HG02798 (cell line): ENCODE measurements at regions not wholly inside any gene's neighbourhood (a gene's known extent, or its start where the extent isn't known, plus 50 kb on each side); places are given as distances from the start of the nearest gene placed in this dataset.
"Not testable (repeated sequence)": the region's sequence is repeated elsewhere in the genome, so short reads cannot be mapped to it uniquely, and the experiment has no call there.

Source experiments
- ATAC-seq: cut with Tn5 transposase; IDR thresholded peaks from one replicate; pipeline ENCODE4 v1.9.1; 2021; ENCODE audit warnings: mild to moderate bottlenecking; ENCODE audit not compliant: unreplicated experiment, poor library complexity

DNA sequence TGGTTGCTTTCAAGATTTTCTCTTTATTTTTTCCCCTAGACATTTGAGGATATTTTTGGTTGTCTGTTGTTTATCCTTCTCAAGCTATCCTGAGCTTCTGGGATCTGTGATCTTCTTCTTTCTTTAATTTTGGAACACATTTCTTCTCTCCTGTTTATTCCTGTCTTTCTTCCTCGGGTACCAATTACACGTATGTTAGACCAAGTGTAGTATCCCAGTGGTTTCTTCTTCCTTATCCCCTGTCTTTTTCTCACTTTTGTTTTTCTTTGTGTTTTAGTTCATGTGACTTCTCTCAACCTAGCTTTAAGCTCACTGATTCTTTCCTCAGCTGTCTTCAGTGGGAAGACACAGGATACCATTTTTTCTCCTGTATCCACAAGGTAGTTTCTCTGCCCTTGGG is 120.0 kb downstream of the GALR1 start:
- no peak for ATAC-seq

DNA sequence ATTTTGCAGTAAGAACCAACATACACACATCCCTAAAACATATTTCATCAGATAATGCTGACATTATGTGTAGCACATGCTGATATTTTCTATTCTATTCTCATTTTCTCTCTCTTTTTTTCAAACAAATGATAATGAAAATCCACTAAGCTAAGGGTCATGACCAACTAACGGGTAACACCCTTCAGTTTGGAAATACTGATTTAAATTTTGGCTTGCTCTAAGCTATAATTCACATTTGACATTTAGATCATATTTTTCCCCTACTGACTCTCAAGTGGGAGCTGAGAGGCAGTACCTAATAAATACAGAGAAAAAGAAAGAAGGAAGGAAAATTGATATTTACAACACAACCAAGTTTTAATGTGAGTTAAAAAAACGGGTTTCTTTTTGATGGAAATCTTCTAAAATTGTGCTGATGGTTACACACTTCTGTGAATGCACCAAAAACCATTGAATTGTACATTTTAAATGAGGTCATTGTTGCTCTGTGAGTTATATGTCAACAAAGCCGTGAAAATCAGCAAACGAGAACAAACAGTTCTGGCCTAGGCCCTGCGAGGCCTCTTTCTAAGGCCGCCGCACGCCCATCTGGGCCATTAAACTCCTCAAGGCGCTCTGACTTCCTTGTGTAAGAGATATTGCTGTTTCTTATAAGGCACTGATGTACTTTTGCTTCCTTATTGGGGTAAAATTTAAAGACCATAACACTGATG is 124.2 kb downstream of the GALR1 start:
- ATAC-seq = no peak

DNA sequence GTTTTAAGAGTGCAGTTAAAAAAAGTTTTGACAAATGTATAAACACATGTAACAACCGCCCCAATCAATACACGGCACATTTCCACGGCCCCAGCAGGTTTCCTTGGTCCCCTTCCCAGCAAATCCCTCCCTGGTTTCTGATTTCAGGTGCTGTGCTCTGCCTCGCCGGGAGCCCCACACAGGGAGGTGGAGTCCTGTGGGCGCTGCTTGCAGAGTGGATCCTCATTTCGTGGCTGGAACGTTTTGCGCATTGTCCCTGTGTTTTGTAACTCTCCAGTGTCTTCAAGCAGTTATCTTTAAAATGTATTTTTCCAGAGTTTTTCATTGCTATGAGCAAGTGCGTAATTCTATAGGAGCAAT is 124.8 kb downstream of the GALR1 start:
- ATAC-seq = no peak

DNA sequence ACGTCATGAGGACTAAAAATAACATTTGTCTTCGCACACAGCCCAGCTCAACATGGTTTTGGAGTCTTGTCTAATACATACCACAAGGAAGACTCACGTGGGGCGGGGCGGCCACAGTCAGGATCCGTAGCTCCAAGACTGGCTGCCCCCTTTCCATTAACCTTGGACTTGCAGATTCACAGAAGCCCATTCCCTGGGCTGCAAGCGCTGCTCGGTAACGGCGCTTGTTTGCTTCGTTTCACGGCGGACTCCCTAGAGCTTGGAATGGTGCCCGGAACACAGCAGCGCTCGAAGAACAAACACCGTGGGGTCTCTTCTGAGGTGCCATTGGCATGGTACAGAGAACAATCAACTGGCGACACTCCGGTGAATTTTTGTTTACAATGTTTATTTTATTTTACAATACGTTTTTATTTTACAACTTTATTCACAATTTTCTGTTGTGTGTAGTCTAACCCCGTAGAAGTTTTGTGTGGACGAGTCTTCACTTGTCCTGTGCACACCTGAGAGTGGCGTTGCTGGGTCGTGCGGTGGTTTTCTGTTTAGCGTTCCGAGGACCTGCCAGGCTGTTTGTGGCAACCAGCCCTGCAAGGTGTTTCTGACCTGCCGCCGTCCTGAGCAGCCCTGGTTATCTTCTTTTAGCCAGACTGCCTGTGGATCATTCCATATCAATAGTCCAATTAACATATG is 126.5 kb downstream of the GALR1 start:
- no peak for ATAC-seq

DNA sequence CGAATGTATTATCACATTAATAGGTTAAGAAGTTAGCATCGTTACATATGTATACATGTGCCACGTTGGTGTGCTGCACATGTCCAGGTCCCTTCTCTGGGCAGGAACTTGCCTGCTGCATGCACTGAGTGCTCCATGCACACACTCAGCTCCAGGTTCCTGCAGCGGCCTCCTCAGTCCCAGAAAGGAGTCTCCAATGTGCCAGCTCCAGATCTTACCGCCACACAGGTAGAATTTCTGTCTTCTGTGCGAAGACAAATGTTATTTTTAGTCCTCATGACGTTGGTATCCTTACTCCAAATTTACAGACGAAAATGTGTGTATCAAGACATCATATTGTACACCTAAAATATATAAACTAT is 127.1 kb downstream of the GALR1 start:
- ATAC-seq = no peak

DNA sequence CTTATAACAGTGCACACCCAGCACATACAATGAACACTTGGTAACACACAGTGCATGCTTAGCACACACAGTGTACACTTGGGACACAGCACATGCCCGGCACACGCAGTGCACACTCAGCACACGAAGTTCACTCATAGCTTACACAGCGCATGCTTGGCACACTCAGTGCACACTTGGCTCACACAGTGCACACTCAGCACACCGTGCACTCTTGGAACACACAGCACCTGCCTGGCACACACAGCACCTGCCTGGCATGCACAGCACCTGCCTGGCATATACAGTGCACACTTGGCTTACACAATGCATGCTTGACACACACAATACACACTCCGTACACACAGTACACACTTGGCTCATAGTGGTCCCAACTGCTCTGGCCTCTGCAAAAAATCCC is 128.2 kb downstream of the GALR1 start:
- ATAC-seq = no peak

DNA sequence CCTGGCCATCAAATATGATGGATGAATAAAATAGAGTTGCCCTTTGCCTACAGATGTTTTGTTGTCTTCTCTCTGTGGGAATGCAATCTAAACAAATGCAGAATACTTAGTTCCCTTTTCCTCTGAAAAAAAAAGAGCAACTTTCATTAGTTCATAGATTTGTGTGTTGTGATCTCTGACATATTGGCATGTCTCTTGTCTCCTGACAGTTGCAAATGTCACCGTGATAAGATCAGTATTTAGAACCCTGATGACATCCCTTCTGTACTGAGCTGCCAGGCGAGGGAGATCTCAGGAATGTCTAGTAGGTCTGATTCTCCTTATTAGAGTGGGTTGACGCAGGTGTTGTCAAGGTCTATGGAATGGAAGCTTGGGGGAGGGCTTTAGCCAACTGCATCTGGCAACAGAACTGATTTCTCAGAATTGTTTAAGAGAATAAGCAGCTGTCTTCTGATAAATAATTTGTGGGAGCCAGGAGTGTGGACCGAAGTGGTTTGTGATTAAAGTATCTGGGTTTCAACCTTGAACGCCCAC is 130.4 kb downstream of the GALR1 start:
- ATAC-seq = no peak

DNA sequence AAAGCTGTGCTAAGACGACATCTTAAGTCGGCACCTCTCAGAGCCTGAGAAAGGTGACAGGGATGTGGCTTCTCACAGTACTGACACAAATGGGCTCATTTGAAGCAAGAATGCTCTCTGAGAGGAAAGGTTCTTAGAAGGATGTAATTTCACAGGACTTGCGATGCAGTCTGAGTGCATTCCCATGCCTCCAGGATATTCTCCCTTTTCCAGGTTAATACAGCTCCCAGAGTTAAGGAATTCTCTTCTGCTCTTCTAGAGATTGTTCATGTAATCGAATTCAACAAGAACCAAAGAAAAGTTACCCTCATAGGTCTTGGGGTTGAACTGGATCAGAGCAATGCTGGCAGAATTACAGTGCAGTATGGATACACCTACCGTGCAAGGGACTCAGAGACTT is 131.0 kb downstream of the GALR1 start:
- no peak for ATAC-seq

DNA sequence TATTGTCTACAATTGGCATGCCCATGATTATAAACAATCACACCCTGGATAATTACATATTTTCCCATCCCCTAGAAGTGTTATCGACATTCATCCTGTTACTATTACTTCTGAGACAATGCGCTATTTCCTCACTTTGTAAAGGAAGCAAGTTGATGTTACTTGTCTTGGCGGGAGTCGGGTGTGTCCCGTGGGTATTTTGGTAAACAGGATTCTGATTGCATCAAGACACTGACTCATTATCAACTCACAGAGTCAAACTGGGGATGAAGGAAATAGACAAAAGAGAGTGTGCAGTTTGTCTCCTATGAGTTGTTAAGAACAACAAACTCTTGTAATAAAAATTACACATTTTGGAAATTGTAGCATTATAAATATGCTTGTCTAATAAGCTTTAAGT is 142.7 kb downstream of the GALR1 start:
- ATAC-seq = no peak

DNA sequence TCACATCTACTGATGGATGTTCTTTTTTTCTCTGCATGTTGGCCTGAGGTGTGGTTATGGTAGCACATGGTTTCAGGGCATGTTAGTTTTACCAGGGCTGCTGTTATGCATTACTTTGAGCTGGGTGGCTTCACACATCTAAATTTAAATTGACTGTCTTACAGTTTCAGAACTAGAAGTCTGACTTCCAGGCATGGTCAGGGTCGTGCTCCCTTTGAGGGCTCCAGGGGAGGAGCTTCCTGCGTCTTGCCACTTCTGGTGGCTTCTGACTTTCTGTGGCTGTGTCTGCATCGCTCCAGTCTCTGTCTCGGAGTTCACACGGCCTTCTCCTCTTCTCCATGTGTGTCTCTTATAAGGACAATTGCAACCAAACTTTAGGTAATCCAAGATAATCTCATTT is 143.9 kb downstream of the GALR1 start:
- no peak for ATAC-seq

DNA sequence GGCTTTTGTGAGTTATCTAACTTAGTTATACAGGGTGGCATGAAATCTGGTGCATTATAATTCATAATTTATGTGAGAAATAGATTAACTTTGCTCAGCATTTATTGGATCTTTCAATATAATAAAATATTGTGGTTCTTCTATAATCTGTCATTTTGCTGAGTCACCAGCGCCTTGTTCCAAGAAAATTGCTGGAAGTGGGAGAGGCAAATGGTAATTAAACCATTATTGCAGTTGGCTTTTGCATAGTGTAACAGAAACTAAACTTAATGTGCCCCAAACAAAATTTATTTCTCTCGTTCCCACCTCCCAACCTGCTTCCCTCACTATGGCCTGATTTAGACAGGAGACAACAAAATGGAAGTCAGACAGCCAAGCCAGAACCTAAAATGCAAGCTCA is 146.3 kb downstream of the GALR1 start:
- ATAC-seq = no peak

DNA sequence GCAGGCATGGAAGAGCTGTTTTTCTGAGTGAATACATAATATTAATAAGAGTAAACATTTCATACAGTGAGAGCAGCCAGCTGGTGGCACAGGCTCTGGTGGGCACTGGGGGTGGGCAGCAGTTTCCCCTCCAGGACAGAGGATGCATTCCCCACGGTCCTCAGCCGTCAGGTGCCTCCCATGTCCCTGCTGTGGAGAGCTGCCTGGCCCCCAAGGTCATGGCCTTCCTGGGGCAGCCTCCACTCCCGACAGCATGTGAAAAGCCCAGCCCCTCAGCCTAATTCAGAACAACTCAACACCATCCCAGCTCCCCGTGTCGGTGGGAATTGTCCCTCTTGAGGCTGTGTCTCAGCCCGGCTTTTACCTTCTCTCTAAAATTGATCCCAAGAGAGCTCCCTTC is 147.4 kb downstream of the GALR1 start:
- ATAC-seq = no peak

DNA sequence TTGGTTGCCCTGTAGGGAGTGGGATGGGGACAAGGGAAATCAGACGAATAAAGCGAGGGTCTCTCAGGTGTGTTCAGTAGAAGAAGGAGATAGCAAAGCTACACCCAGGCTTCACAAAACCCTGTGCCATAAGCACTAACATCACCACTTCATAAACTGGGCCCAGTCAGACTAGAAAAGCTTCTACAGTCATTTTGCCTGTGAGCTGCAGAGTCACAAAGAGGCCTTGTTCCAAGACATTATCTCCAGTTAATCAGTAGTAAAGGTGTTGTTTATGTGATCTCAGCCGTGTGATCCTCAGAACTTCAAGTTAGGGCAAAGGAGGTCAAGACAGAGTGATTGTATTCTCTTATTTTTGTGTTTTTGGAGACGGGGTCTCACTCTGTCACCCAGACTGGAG is 148.0 kb downstream of the GALR1 start:
- ATAC-seq = no peak

DNA sequence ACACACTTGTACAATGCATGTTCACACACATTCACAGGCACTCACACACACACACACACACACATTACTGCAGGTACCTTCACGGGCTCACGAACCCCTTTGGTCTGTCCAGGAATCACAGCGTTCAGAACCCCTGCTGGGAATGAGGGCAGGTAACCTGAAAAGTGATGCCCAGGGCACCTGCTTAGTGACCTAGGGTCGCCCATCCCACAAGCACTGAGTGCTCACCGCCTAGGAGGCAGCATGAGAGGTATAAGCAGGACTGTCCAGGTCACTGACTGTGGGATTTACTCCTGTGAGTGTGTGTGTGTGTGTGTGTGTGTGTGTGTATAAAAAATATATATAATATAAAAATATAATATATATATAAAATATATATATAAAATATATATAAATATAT is 150.9 kb downstream of the GALR1 start:
- no peak for ATAC-seq

DNA sequence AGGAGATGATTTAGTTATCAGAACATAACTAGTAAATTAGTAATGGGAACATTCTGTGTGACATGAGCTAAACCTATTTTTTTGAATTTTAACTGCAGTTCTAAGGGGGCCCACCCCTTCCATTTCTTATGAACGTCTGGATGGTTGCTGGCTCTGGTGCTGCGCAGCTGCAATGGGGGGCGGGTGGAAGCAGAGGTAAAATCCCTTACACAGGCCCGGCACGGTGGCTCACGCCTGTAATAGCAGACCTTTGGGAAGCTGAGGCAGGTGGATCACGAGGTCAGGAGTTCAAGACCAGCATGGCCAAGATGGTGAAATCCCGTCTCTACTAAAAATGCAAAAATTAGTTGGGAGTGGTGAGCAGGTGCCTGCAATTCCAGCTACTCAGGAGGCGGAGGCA is 151.5 kb downstream of the GALR1 start:
- no peak for ATAC-seq

DNA sequence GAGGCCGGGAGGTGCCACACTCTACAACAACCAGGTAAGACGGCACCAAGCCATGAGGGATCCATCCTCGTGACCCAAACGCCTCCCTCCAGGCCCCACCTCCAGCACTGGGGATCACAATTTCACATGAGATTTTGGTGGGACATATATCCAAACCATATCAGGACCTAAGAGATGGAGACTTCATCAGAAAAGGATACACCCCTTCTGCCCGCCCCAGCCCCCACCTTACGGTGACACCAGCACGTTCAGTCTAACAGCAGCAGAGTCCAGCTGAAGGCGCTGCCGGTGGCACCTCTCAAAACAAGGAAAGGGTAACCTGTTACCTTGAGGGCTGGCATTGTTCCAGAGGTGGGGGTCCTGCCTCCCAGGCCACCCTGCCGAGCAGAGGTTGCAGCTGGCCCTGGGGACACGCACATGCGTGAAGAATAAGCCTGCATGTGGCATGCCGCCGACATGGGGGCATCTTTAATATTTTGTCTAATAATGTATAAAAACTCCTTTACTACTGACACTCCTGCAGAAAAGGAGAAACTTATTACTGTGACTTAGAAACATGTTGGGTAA is 154.4 kb downstream of the GALR1 start:
- no peak for ATAC-seq

DNA sequence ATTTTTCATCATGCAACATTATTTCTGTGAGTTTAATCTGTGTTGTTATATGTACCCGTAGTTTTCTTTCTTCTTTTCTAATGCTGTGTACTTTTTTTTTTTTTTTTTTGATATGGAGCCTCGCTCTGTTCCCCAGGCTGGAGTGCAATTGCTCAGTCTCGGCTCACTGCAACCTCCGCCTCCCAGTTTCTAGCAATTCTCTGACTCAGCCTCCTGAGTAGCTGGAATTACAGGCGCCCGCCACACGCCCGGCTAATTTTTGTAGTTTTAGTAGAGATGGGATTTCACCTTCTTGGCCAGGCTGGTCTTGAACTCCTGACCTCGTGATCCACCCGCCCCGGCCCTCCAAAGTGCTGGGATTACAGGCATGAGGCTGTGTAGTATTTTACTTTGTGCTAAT is 155.4 kb downstream of the GALR1 start:
- ATAC-seq = no peak

DNA sequence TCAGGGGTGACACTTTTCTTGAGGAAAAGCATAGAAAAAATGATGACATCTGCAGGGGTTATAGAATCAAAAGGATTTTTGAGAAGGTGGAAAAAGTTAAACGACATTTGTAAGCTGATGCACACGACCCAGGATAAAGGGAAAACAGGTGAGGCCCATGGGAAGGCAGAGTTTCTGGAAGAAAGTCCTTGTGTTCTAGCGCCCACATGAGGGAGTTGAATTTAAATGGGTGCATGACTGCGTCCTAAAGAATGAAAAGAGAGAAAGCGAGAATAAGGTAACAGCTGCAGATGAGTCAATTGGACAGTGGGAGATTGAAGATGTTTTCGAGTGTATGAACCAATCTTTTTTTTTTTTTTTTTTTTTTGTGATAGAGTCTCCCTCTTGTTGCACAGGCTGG is 158.1 kb downstream of the GALR1 start:
- ATAC-seq = no peak

DNA sequence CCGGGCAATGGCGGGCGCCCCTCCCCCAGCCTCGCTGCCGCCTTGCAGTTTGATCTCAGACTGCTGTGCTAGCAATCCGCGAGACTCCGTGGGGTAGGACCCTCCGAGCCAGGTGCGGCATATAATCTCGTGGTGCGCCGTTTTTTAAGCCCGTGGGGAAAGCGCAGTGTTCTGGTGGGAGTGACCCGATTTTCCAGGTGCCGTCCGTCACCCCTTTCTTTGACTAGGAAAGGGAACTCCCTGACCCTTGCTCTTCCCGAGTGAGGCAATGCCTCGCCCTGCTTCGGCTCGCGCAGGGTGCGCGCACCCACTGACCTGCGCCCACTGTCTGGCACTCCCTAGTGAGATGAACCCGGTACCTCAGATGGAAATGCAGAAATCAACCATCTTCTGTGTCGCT is 171.9 kb downstream of the GALR1 start:
- ATAC-seq = not testable (repeated sequence)

DNA sequence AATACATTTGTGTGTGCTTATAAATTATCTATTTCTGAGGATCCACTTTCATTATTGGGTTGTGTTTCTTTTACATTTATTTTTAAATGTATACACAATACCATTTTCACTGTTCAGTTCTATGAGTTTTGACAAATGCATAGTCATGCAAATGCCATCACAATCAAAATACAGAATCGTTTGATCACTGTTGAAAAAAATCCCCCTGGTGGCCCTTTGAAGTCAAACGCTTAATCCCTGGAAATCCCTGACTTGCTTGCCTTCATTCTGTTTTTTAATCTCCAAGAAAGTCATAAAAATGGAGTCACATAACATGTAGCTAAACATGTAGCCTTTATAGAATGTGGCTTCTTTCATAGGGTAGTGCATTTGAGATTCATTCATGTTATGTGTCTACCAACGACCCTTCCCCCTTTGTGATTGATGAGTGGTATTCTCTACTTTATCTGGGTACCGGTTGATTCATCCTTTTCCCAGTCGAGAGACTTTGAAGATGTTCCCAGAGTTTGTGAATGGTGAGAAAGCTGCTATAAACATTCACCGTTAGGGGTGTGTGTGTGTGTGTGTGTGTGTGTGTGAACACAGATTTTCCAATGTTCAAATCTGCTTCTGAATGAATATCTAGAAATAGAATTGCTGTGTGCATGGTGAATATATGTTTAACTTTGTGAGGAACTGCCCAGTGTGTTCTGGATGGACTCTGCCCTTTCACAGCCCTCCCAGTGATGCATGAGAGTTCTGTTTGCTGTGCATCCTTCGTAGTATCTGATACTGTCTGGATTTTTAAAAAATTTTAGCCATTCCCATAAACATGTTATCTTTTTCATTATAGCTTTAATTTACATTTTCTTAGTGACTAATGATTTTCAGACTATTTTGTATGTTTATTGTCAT is 173.6 kb downstream of the GALR1 start:
- no peak for ATAC-seq

DNA sequence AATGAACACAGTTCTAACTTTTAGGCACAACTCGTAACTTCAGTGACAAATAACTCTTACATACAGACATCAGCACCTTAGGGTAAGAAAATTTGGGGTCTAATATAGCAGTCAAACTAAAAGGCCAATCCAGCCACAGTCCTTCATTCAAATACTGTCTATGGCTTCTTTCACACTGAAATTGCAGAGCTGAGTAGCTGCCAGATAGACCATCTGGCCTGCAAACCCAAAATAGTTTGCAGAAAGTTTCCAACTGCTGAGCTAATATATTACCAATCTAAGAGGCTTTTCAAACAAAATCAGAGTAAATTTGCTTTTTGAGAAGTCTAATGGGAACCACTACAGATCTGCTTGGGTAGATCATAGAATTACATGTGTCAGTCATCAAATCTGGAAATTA is 183.4 kb downstream of the GALR1 start:
- ATAC-seq = no peak
